ENCODE measurements at regions not wholly inside any gene's neighbourhood (a gene's known extent, or its start where the extent isn't known, plus 50 kb on each side); places are given as distances from the start of the nearest gene placed in this dataset.

DNA sequence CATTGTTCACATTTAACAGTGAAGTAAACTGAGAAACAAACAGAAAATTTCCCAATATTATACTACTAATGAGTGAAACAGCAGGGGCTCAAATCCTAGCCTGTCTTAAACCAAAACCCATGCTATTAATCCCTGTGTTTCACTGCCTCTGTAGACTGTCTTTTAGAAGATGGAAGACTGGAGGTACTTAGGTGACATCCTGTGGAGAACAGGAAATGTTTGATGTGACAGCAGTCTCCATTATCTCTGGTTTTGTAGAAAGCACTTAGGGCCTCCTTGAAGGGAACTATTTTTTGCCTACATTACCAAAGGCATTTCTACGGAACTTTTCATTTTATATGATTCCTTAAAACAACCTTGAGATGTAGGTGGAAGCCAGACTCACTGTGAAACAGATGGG is 288.1 kb upstream of the SORL1-AS1 start:
- TF ChIP-seq, protein P1, sequence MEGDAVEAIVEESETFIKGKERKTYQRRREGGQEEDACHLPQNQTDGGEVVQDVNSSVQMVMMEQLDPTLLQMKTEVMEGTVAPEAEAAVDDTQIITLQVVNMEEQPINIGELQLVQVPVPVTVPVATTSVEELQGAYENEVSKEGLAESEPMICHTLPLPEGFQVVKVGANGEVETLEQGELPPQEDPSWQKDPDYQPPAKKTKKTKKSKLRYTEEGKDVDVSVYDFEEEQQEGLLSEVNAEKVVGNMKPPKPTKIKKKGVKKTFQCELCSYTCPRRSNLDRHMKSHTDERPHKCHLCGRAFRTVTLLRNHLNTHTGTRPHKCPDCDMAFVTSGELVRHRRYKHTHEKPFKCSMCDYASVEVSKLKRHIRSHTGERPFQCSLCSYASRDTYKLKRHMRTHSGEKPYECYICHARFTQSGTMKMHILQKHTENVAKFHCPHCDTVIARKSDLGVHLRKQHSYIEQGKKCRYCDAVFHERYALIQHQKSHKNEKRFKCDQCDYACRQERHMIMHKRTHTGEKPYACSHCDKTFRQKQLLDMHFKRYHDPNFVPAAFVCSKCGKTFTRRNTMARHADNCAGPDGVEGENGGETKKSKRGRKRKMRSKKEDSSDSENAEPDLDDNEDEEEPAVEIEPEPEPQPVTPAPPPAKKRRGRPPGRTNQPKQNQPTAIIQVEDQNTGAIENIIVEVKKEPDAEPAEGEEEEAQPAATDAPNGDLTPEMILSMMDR (IDR thresholded peaks at IDR 0.05) = no peak
- TF ChIP-seq POLR2A (IDR thresholded peaks at IDR 0.05) = no peak

All from vagina (tissue), 2 donors.